Fibroblast of villous mesenchyme (primary cell): ENCODE measurements at regions not wholly inside any gene's neighbourhood (a gene's known extent, or its start where the extent isn't known, plus 50 kb on each side); places are given as distances from the start of the nearest gene placed in this dataset.
"Not testable (repeated sequence)": the region's sequence is repeated elsewhere in the genome, so short reads cannot be mapped to it uniquely, and the experiment has no call there.

ENCODE experiments used
- DNase-seq: peaks from one replicate; pipeline ENCODE4 v3.0.0-alpha.2; 2010; ENCODE audit warnings: low read depth
- H3K4me3 ChIP-seq: 2 replicates; pipeline ENCODE4 v1.5.1; 2011; ENCODE audit warnings: low read depth, mild to moderate bottlenecking, low read length
- CTCF ChIP-seq: IDR thresholded peaks from 2 replicates; pipeline ENCODE4 v1.5.1; 2012; ENCODE audit warnings: low read depth, mild to moderate bottlenecking, low read length; ENCODE audit not compliant: insufficient read depth

GRCh38 chr5:152052470-152052869 lies 127.8 kb upstream of the GLRA1 start:
- no peak overlapping the region for H3K4me3 ChIP-seq
- TF ChIP-seq CTCF = no peak
- no peak for DNase-seq

- TF ChIP-seq CTCF = no peak
- no peak overlapping the region for H3K4me3 ChIP-seq
- no peak for DNase-seq
Measured at GRCh38 chr5:152051499-152052454, 127.1 kb upstream of the GLRA1 start.

GRCh38 chr5:152046361-152046760 lies 121.7 kb upstream of the GLRA1 start:
- no peak for DNase-seq
- no peak overlapping the region for H3K4me3 ChIP-seq
- TF ChIP-seq CTCF = no peak

- not testable (repeated sequence) for DNase-seq, H3K4me3 ChIP-seq
Measured at GRCh38 chr5:152038856-152039255, 114.2 kb upstream of the GLRA1 start.

- not testable (repeated sequence) for H3K4me3 ChIP-seq, DNase-seq
Measured at GRCh38 chr5:152026328-152027024, 101.8 kb upstream of the GLRA1 start.

GRCh38 chr5:152016421-152016820 lies 91.8 kb upstream of the GLRA1 start:
- H3K4me3 ChIP-seq = no peak overlapping the region
- no peak for DNase-seq
- TF ChIP-seq CTCF = no peak

GRCh38 chr5:152007653-152008335 lies 83.1 kb upstream of the GLRA1 start:
- H3K4me3 ChIP-seq = no peak overlapping the region
- TF ChIP-seq CTCF = no peak
- no peak for DNase-seq
